MCF 10A (cell line): ENCODE measurements at regions not wholly inside any gene's neighbourhood (a gene's known extent, or its start where the extent isn't known, plus 50 kb on each side); places are given as distances from the start of the nearest gene placed in this dataset.
A peak's percentile ranks its signal among the peaks of the same experiment; 100 is the strongest.

Source experiments
- BruUV-seq: library from RNA; stranded (reverse); fragments of 400-500 nt; replicated peaks from 2 replicates; lab custom pipeline; 2021; lab: Mats Ljungman, UMichigan
- CTCF ChIA-PET: fragments of 300-600 bp; sonication (Branson Sonifier 250); formaldehyde crosslinking; extraction: SDS; loops from one replicate; lab custom pipeline; 2021; ENCODE audit warnings: antibody characterized with exemption, inconsistent platforms; lab: Yijun Ruan, JAX
- POLR2A ChIA-PET: fragments of 300-600, 350-650 bp; sonication (Branson Sonifier 250); formaldehyde crosslinking; extraction: SDS; loops from one replicate; lab custom pipeline; 2020; ENCODE audit warnings: antibody characterized with exemption, inconsistent platforms; lab: Yijun Ruan, JAX
- DNase-seq: peaks from one replicate; pipeline ENCODE4 v3.0.0-alpha.2; 2018; ENCODE audit not compliant: unreplicated experiment
- H3K27ac Mint-ChIP-seq: one replicate; pipeline ENCODE4 v1.8.0; 2022; ENCODE audit warnings: mild to moderate bottlenecking, low read depth, mixed read lengths; ENCODE audit not compliant: unreplicated experiment
- H3K27me3 Mint-ChIP-seq: one replicate; pipeline ENCODE4 v1.8.0; 2022; ENCODE audit warnings: mixed read lengths; ENCODE audit not compliant: insufficient read depth, unreplicated experiment
- H3K36me3 Mint-ChIP-seq: one replicate; pipeline ENCODE4 v1.8.0; 2022; ENCODE audit warnings: mild to moderate bottlenecking, moderate library complexity, mixed read lengths; ENCODE audit not compliant: insufficient read depth, unreplicated experiment
- H3K4me1 Mint-ChIP-seq: one replicate; pipeline ENCODE4 v1.8.0; 2022; ENCODE audit warnings: mixed read lengths; ENCODE audit not compliant: insufficient read depth, unreplicated experiment
- H3K4me3 Mint-ChIP-seq: one replicate; pipeline ENCODE4 v1.8.0; 2022; ENCODE audit warnings: mild to moderate bottlenecking, moderate library complexity, mixed read lengths; ENCODE audit not compliant: unreplicated experiment
- H3K9me3 Mint-ChIP-seq: one replicate; pipeline ENCODE4 v1.8.0; 2022; ENCODE audit warnings: mixed read lengths; ENCODE audit not compliant: unreplicated experiment
- CTCF ChIP-seq: fragments of 200-600 bp; IDR thresholded peaks from one replicate; pipeline ENCODE4 v1.8.0; 2022; ENCODE audit warnings: antibody characterized with exemption, mild to moderate bottlenecking; ENCODE audit not compliant: unreplicated experiment
- intact Hi-C: fragments of 100-400 bp; cut with micrococcal nuclease; formaldehyde crosslinking; loops from 2 replicates; pipeline ENCODE4 v1.14.1; 2022

DNA sequence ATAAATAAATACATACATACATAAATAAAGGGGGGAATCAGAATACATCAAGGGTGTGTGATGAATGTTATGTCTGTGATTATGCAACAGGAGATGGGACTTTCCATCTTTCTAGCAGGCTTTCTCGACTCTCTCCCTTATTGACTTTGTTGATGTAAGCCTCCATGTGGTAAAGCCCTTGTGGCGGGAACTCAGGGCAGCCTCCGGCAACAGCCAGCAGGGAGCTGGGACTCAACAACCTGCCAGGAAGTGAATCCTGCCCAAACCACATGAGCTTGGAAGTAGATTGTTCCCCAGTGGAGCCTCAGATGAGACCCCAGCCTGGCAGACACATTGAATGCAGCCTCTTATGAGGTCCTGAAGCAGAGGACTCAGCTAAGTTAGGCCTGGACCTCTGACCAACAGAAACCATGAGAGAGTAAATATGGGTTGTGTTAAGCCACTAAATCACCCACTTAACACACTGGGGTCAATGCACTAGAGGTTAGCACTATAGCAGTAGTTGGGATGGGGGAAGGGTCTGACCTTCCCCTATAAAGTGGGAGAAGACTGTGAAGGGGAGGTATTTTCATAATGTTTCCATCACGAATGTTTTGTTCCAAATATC is 104.0 kb downstream of the JCAD start:
- no peaks in the 10 kb centered on the region for H3K27me3 Mint-ChIP-seq
- H3K27ac Mint-ChIP-seq: peak overlapping the region; percentile 39
- no TSS peak for BruUV-seq
- CTCF ChIA-PET: no interaction called here
- peaks cover 5% of the 10 kb centered on the region for H3K36me3 Mint-ChIP-seq
- H3K9me3 Mint-ChIP-seq: no peaks in the 10 kb centered on the region
- DNase-seq: peak; percentile 93
- no peak overlapping the region for H3K4me3 Mint-ChIP-seq
- POLR2A ChIA-PET: interaction anchor here (0.7 kb wide), 1 partner anchor 59 kb away, joined by 3 read pairs; no protein-coding TSS in a partner anchor
- no peak for TF ChIP-seq CTCF
- intact Hi-C loops: no loop called here
- H3K4me1 Mint-ChIP-seq: peaks cover 58% of the 10 kb centered on the region

DNA sequence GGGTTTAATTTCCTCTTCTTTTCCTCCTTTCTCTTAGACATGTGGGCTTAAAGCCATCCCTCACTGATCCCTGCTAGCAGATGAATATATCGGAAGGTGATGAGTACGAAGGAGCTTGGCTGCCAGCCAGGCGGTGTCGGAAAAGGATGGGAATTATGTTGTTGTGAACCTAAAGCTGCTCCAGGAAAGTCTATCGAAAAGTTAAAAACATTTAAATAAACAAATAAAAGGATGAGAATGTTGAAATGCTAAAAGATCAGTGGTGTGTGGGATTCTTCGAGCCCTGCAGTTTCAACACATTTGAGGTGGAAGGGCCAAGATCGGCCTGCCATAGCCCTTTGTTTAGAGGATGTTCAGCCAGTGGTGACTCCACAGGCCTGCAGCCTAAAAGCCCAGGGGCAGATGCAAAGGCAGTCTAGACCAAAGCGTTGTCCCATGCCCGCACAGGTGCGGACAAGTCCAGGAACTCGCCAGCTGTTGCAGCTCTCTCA is 107.9 kb downstream of the JCAD start:
- Mint-ChIP-seq H3K27ac (peak overlapping the region; percentile 99), H3K36me3 (no peaks in the 10 kb centered on the region), H3K4me3 (no peak overlapping the region), H3K4me1 (peaks cover 69% of the 10 kb centered on the region), H3K9me3 (no peaks in the 10 kb centered on the region), H3K27me3 (no peaks in the 10 kb centered on the region)
- no peak for TF ChIP-seq CTCF
- DNase-seq: peak; percentile 98
- ChIA-PET CTCF (interaction anchor here (0.6 to 2.3 kb wide), 6 partner anchors 19 to 590 kb away, joined by 3 to 9 read pairs (median 4); no protein-coding TSS in a partner anchor), POLR2A (interaction anchor here (0.6 to 6.5 kb wide), 11 partner anchors 13 to 1266 kb away, joined by 3 to 52 read pairs (median 4); partner anchors contain the start of gene SVIL)
- no TSS peak for BruUV-seq
- intact Hi-C loops: no loop called here

DNA sequence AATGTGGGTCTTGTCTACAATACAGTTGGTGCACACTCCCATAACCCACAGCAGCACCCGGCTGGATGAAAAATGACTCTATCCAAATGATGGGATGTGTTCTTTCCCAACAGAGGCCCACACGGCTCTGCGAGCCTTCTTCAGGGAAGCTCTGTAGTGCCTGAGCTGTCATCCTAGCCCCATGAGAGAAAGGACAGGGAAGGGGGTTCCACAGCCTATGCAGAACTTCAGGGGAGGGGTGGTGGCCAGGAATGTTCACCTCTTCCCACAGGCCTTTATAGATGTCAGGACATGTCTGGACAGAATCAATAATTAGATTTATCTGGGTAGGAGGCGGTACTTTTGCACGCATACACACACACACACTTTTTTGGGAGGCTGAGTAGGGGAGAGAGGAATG is 109.0 kb downstream of the JCAD start:
- intact Hi-C loops: no loop called here
- BruUV-seq: no TSS peak
- DNase-seq: peak; percentile 69
- ChIA-PET CTCF (interaction anchor here (0.6 to 2.3 kb wide), 5 partner anchors 25 to 166 kb away, joined by 3 to 9 read pairs (median 3); no protein-coding TSS in a partner anchor), POLR2A (interaction anchor here (0.6 to 6.5 kb wide), 9 partner anchors 28 to 316 kb away, joined by 3 to 52 read pairs (median 7); partner anchors contain the start of gene SVIL)
- Mint-ChIP-seq H3K4me3 (peak overlapping the region; percentile 36), H3K27ac (peak overlapping the region; percentile 99), H3K27me3 (no peaks in the 10 kb centered on the region), H3K36me3 (peaks cover 4% of the 10 kb centered on the region), H3K4me1 (peaks cover 75% of the 10 kb centered on the region), H3K9me3 (peaks cover 7% of the 10 kb centered on the region)
- TF ChIP-seq CTCF: no peak

DNA sequence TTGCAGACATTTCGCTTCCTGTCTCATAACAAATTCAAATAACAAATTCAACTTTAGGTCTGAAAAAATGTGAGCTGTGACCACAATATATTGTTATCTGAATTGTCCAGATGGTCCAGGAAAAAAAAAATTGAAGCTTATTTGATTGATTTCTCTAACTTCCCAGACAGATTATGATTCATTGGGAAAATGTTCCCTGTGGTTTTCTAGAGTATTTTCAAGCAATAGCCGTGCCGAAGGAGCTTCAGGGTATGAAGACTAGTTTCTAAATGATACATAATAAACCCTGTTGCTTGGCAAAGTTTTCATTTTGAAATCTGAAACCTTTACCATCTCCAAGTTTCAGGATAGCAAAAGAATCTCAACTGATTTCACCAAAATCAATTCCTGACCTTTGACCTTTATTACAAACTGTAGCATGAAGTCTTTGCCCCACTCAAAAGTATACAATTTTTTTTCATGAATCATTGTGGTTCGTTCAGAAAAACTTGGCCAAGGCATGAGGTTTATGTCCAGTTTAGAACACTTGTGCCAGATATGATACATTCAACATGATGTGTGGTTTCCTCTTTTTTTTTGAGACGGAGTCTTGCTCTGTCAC is 109.9 kb downstream of the JCAD start:
- no peak for TF ChIP-seq CTCF
- Mint-ChIP-seq H3K9me3 (peaks cover 7% of the 10 kb centered on the region), H3K27me3 (no peaks in the 10 kb centered on the region), H3K4me3 (peak overlapping the region; percentile 61), H3K36me3 (peaks cover 4% of the 10 kb centered on the region), H3K4me1 (peaks cover 73% of the 10 kb centered on the region), H3K27ac (peak overlapping the region; percentile 99)
- ChIA-PET POLR2A (interaction anchor here (0.5 to 6.5 kb wide), 20 partner anchors 14 to 1596 kb away, joined by 3 to 52 read pairs (median 4); partner anchors contain the start of gene SVIL), CTCF (interaction anchor here (0.5 to 2.9 kb wide), 8 partner anchors 49 to 432 kb away, joined by 3 to 21 read pairs (median 3); no protein-coding TSS in a partner anchor)
- BruUV-seq: no TSS peak
- intact Hi-C loops: loop anchor here (5.0 kb wide), 1 partner anchor 212 kb away; no protein-coding TSS in a partner anchor
- DNase-seq: peak; percentile 96
